NB4 (cell line): ENCODE measurements at regions not wholly inside any gene's neighbourhood (a gene's known extent, or its start where the extent isn't known, plus 50 kb on each side); places are given as distances from the start of the nearest gene placed in this dataset.

Experiments
- CTCF ChIP-seq: IDR thresholded peaks from one replicate; pipeline ENCODE4 v1.5.1; 2012; ENCODE audit warnings: low read depth, low read length
- POLR2A ChIP-seq: IDR thresholded peaks from 2 replicates; pipeline ENCODE4 v1.6.1; 2011; ENCODE audit warnings: mild to moderate bottlenecking; ENCODE audit not compliant: insufficient read length; ENCODE audit errors: extremely low read depth
- TF ChIP-seq, protein P1 (sequence below): IDR thresholded peaks from 2 replicates; pipeline ENCODE4 v1.6.1; 2011; ENCODE audit warnings: low read depth, low read length

DNA sequence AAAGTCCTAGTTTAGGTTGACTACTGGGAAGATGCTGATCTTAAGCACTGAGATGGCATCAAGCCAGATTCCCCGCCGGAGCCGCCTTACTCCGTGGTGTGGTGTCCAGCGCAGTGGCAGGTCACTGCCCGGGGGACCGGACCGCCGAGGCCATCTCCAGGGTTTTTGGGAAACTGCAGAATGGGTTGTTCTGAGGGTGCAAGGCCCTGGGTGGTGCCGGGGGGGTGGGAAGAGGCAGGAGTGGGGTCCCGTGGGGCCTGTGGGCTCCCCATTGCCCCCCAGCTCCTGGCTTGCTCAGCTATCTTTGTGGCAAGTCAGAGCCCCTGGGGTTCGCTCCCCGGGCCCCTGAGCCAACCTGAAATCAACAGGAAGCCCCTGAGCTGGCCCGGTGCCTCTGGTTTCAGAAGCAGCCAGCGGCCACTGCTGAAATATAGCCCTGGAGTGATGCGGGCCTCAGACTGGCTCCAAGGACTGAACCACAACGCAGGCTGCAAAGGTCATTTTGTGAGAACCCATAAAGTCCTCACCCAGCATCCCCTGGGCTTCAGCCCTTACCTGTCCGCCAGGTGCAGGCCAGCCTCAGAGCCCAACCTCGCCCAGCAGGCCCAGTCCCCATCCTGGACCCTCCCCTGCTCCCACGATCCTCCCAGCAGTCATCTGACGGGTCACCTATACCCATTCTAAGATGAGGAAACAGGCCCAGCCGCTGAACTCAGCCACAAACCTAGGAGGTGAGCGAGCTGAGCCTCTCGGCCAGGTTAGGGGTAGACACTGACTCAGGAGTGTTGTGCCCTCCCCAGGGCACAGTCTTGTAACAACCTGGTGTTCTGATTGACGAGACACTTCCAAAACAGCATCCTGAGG, 102.7 kb downstream of the PDGFA start:
- no peak for TF ChIP-seq POLR2A
- no peak for TF ChIP-seq CTCF
- TF ChIP-seq, protein P1, sequence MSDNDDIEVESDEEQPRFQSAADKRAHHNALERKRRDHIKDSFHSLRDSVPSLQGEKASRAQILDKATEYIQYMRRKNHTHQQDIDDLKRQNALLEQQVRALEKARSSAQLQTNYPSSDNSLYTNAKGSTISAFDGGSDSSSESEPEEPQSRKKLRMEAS, result no peak
